ENCODE measurements at regions not wholly inside any gene's neighbourhood (a gene's known extent, or its start where the extent isn't known, plus 50 kb on each side); places are given as distances from the start of the nearest gene placed in this dataset.

DNA sequence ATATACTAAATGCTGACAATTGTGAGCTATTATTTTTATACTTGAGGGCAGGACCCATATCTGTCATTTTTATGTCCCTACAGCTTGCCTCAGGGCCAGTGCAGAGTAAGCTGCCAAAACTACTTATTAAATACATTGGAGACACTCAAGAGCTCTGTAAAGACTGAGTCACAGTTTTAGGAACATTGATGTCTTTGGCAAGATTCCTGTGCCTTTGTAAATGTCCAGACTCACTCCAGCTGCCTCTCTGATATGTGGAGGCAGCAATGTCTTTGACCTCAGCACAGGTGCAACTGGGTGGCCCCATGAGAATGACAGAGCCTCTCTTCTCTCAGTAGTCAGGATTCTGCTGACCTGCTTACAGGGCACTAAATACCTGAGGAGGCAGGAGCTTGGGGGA, 363.2 kb downstream of the OSTF1 start:
- TF ChIP-seq GATA3 (IDR thresholded peaks at IDR 0.05; ENCODE audit: low read depth, low read length) (no peak), GATA2 (IDR thresholded peaks at IDR 0.05; ENCODE audit: low read depth, low read length) (no peak)

All from SH-SY5Y (cell line).